ENCODE measurements at regions not wholly inside any gene's neighbourhood (a gene's known extent, or its start where the extent isn't known, plus 50 kb on each side); places are given as distances from the start of the nearest gene placed in this dataset.

DNA sequence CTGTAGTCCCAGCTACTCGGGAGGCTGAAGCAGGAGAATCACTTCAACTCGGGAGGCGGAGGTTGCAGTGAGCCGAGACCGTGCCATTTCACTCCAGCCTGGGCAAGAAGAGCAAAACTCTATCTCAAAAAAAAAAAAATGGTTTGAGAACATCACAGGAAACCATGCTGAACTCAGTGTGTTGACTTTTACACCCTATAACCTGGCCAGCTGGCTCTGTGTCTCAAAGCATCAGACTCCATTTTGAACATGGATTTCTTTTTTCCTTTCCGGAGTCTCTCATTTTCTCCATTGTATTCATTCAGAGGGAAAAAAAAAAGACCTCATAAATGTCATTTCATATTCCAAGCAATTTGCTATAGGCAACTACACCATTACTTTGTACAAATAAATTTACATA lies 63.2 kb upstream of the FOXN3 start (continued):
- TF ChIP-seq, protein P1, sequence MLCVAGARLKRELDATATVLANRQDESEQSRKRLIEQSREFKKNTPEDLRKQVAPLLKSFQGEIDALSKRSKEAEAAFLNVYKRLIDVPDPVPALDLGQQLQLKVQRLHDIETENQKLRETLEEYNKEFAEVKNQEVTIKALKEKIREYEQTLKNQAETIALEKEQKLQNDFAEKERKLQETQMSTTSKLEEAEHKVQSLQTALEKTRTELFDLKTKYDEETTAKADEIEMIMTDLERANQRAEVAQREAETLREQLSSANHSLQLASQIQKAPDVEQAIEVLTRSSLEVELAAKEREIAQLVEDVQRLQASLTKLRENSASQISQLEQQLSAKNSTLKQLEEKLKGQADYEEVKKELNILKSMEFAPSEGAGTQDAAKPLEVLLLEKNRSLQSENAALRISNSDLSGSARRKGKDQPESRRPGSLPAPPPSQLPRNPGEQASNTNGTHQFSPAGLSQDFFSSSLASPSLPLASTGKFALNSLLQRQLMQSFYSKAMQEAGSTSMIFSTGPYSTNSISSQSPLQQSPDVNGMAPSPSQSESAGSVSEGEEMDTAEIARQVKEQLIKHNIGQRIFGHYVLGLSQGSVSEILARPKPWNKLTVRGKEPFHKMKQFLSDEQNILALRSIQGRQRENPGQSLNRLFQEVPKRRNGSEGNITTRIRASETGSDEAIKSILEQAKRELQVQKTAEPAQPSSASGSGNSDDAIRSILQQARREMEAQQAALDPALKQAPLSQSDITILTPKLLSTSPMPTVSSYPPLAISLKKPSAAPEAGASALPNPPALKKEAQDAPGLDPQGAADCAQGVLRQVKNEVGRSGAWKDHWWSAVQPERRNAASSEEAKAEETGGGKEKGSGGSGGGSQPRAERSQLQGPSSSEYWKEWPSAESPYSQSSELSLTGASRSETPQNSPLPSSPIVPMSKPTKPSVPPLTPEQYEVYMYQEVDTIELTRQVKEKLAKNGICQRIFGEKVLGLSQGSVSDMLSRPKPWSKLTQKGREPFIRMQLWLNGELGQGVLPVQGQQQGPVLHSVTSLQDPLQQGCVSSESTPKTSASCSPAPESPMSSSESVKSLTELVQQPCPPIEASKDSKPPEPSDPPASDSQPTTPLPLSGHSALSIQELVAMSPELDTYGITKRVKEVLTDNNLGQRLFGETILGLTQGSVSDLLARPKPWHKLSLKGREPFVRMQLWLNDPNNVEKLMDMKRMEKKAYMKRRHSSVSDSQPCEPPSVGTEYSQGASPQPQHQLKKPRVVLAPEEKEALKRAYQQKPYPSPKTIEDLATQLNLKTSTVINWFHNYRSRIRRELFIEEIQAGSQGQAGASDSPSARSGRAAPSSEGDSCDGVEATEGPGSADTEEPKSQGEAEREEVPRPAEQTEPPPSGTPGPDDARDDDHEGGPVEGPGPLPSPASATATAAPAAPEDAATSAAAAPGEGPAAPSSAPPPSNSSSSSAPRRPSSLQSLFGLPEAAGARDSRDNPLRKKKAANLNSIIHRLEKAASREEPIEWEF (IDR thresholded peaks at IDR 0.05; ENCODE audit: insufficient replicate concordance, low read depth, low read length), result no peak
- TF ChIP-seq NKRF (conservative IDR thresholded peaks at IDR 0.05) (no peak), CHD1 (IDR thresholded peaks at IDR 0.05; ENCODE audit: low read depth, low read length) (no peak), TCF7 (IDR thresholded peaks at IDR 0.05; ENCODE audit: borderline replicate concordance) (no peak)

- BruUV-seq (replicated peaks), result no TSS peak
- SMC1A ChIA-PET (ENCODE audit: uncharacterized antibody, unreplicated experiment), result interaction anchor here (0.8 kb wide), 1 partner anchor 9 kb away, joined by 3 read pairs; no protein-coding TSS in a partner anchor
- no peak for DNase-seq (ENCODE audit: low read depth, low spot score)
- H2AFZ ChIP-seq (ENCODE audit: control insufficient read depth, low read depth, low read length), result no peak overlapping the region
- no peak for ATAC-seq
- no peak overlapping the region for H3K27ac ChIP-seq (ENCODE audit: control insufficient read depth, insufficient read depth)
- no peaks in the 10 kb centered on the region for H4K20me1 ChIP-seq (ENCODE audit: control insufficient read depth, insufficient read depth)
- no peaks in the 10 kb centered on the region for H3K27me3 ChIP-seq (replicated peaks in 1 of 2; ENCODE audit: control insufficient read depth in 2 of 2, insufficient read depth in 2 of 2, low read length in 1 of 2)
- FAIRE-seq, result no peak
- CTCF ChIA-PET, result no interaction called here
- WGBS (ENCODE audit: insufficient coverage, insufficient replicate concordance, low lambda C conversion rate, missing lambda C conversion rate), result 85% methylated on average over 6 of the region's 6 CpGs
- RAD21 ChIA-PET (ENCODE audit: unreplicated experiment), result interaction anchor here (0.9 kb wide), 1 partner anchor 23 kb away, joined by 3 read pairs; no protein-coding TSS in a partner anchor
- no peaks in the 10 kb centered on the region for H3K9me3 ChIP-seq (replicated peaks; ENCODE audit: control insufficient read depth, insufficient read depth, low read length)
- no peaks in the 10 kb centered on the region for H3K36me3 ChIP-seq (ENCODE audit: control insufficient read depth in 2 of 2, insufficient read depth in 2 of 2, low read length in 1 of 2)
- H3K79me2 ChIP-seq (ENCODE audit: control insufficient read depth, insufficient read depth, low read length), result no peaks in the 10 kb centered on the region
- no peak overlapping the region for H3K4me3 ChIP-seq
- H3K9ac ChIP-seq (ENCODE audit: control insufficient read depth, insufficient read depth, low read length), result no peak overlapping the region
- intact Hi-C loops (cut with micrococcal nuclease; ENCODE audit: unreplicated experiment), result no loop called here
- H3K4me2 ChIP-seq (ENCODE audit: control insufficient read depth, insufficient read depth), result no peak overlapping the region
- no peaks in the 10 kb centered on the region for H3K4me1 ChIP-seq (ENCODE audit: control insufficient read depth, insufficient read depth, low read length)
- in situ Hi-C loops (cut with MboI), result no loop called here
- POLR2A ChIA-PET, result no interaction called here
- TF ChIP-seq RAD21 (IDR thresholded peaks at IDR 0.05; ENCODE audit: insufficient read depth, low read depth, low read length), result no peak
- TF ChIP-seq ZBTB4 (CRISPR knock-in tag; IDR thresholded peaks at IDR 0.05), result no peak
- TF ChIP-seq, protein P1 (IDR thresholded peaks at IDR 0.05; ENCODE audit: insufficient replicate concordance, low read depth, low read length), result no peak
Measured at GRCh38 chr14:89479802-89480201, 62.8 kb upstream of the FOXN3 start.

All from GM12878 (cell line).